Astrocyte (in vitro differentiated cells and primary cell): ENCODE measurements at regions not wholly inside any gene's neighbourhood (a gene's known extent, or its start where the extent isn't known, plus 50 kb on each side); places are given as distances from the start of the nearest gene placed in this dataset.

Experiments
- CTCF ChIP-seq: IDR thresholded peaks from 2 replicates; pipeline ENCODE4 v1.5.1; 2011; ENCODE audit warnings: low read depth, mild to moderate bottlenecking, inconsistent platforms, low read length, moderate library complexity; ENCODE audit not compliant: insufficient read depth
- EZH2 ChIP-seq: IDR thresholded peaks from 2 replicates; pipeline ENCODE4 v1.6.1; 2012; ENCODE audit warnings: mild to moderate bottlenecking, low read length, inconsistent platforms; ENCODE audit not compliant: insufficient read depth

- TF ChIP-seq CTCF (no peak), EZH2 (no peak)
These were observed 54.1 kb upstream of the ID3 start for GRCh38 chr1:23613191-23614031.
